ENCODE measurements at regions not wholly inside any gene's neighbourhood (a gene's known extent, or its start where the extent isn't known, plus 50 kb on each side); places are given as distances from the start of the nearest gene placed in this dataset.

GRCh38 chr15:47924381-47924780, 196.4 kb upstream of the SLC24A5 start:
- CTCF ChIA-PET = interaction anchor here (0.6 kb wide), 1 partner anchor 327 kb away, joined by 3 read pairs; no protein-coding TSS in a partner anchor
- H3K27me3 ChIP-seq (ENCODE audit: control insufficient read depth, insufficient read depth, low read length) = no peaks in the 10 kb centered on the region
- TF ChIP-seq TCF7L2 (IDR thresholded peaks at IDR 0.05; ENCODE audit: low read depth, low read length) (no peak), POLR2AphosphoS5 (IDR thresholded peaks at IDR 0.05; ENCODE audit: low read depth, low read length) (no peak), SIN3A (IDR thresholded peaks at IDR 0.05; ENCODE audit: borderline replicate concordance, insufficient read depth, low read depth, low read length) (no peak)
- TF ChIP-seq, protein P1, sequence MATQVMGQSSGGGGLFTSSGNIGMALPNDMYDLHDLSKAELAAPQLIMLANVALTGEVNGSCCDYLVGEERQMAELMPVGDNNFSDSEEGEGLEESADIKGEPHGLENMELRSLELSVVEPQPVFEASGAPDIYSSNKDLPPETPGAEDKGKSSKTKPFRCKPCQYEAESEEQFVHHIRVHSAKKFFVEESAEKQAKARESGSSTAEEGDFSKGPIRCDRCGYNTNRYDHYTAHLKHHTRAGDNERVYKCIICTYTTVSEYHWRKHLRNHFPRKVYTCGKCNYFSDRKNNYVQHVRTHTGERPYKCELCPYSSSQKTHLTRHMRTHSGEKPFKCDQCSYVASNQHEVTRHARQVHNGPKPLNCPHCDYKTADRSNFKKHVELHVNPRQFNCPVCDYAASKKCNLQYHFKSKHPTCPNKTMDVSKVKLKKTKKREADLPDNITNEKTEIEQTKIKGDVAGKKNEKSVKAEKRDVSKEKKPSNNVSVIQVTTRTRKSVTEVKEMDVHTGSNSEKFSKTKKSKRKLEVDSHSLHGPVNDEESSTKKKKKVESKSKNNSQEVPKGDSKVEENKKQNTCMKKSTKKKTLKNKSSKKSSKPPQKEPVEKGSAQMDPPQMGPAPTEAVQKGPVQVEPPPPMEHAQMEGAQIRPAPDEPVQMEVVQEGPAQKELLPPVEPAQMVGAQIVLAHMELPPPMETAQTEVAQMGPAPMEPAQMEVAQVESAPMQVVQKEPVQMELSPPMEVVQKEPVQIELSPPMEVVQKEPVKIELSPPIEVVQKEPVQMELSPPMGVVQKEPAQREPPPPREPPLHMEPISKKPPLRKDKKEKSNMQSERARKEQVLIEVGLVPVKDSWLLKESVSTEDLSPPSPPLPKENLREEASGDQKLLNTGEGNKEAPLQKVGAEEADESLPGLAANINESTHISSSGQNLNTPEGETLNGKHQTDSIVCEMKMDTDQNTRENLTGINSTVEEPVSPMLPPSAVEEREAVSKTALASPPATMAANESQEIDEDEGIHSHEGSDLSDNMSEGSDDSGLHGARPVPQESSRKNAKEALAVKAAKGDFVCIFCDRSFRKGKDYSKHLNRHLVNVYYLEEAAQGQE (IDR thresholded peaks at IDR 0.05; ENCODE audit: insufficient read depth in 1 of 2, low read depth in 2 of 2, low read length in 1 of 2) = no peak
- TF ChIP-seq, protein P2, sequence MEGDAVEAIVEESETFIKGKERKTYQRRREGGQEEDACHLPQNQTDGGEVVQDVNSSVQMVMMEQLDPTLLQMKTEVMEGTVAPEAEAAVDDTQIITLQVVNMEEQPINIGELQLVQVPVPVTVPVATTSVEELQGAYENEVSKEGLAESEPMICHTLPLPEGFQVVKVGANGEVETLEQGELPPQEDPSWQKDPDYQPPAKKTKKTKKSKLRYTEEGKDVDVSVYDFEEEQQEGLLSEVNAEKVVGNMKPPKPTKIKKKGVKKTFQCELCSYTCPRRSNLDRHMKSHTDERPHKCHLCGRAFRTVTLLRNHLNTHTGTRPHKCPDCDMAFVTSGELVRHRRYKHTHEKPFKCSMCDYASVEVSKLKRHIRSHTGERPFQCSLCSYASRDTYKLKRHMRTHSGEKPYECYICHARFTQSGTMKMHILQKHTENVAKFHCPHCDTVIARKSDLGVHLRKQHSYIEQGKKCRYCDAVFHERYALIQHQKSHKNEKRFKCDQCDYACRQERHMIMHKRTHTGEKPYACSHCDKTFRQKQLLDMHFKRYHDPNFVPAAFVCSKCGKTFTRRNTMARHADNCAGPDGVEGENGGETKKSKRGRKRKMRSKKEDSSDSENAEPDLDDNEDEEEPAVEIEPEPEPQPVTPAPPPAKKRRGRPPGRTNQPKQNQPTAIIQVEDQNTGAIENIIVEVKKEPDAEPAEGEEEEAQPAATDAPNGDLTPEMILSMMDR (IDR thresholded peaks at IDR 0.05) = no peak
- POLR2A ChIA-PET = no interaction called here
- DNase-seq (ENCODE audit: low read depth, low spot score) (no peak), ATAC-seq (no peak)
- H3K4me3 ChIP-seq (ENCODE audit: low read depth in 2 of 2, low read length in 2 of 2) = no peak overlapping the region
- H3K4me1 ChIP-seq (ENCODE audit: control insufficient read depth, insufficient read depth, low read length) = no peaks in the 10 kb centered on the region
- no TSS peak for BruUV-seq (replicated peaks)
- H3K9me3 ChIP-seq (ENCODE audit: control insufficient read depth, insufficient read depth, low read depth, low read length) = no peaks in the 10 kb centered on the region
- H3K36me3 ChIP-seq (ENCODE audit: control insufficient read depth, insufficient read depth, low read length) = no peaks in the 10 kb centered on the region
- intact Hi-C loops (cut with micrococcal nuclease; ENCODE audit: unreplicated experiment) (no loop called here), in situ Hi-C loops (cut with HindIII; ENCODE audit: low pct_unique_long_range_greater_than_20kb, low sequenced_read_pairs) (no loop called here)
- no peak overlapping the region for H3K27ac ChIP-seq (ENCODE audit: low read length)

GRCh38 chr15:47929138-47929803, 191.5 kb upstream of the SLC24A5 start:
- in situ Hi-C loops (cut with HindIII; ENCODE audit: low pct_unique_long_range_greater_than_20kb, low sequenced_read_pairs) (no loop called here), intact Hi-C loops (cut with micrococcal nuclease; ENCODE audit: unreplicated experiment) (no loop called here)
- TF ChIP-seq SIN3A (IDR thresholded peaks at IDR 0.05; ENCODE audit: borderline replicate concordance, insufficient read depth, low read depth, low read length) = no peak
- TF ChIP-seq POLR2AphosphoS5 (IDR thresholded peaks at IDR 0.05; ENCODE audit: low read depth, low read length) = no peak
- TF ChIP-seq, protein P2 (IDR thresholded peaks at IDR 0.05) = no peak
- no peak for TF ChIP-seq TCF7L2 (IDR thresholded peaks at IDR 0.05; ENCODE audit: low read depth, low read length)
- TF ChIP-seq, protein P1 (IDR thresholded peaks at IDR 0.05; ENCODE audit: insufficient read depth in 1 of 2, low read depth in 2 of 2, low read length in 1 of 2) = no peak
- no TSS peak for BruUV-seq (replicated peaks)
- Histone ChIP-seq H3K4me1 (ENCODE audit: control insufficient read depth, insufficient read depth, low read length) (no peaks in the 10 kb centered on the region), H3K36me3 (ENCODE audit: control insufficient read depth, insufficient read depth, low read length) (no peaks in the 10 kb centered on the region), H3K9me3 (ENCODE audit: control insufficient read depth, insufficient read depth, low read depth, low read length) (no peaks in the 10 kb centered on the region), H3K4me3 (ENCODE audit: low read depth in 2 of 2, low read length in 2 of 2) (no peak overlapping the region), H3K27me3 (ENCODE audit: control insufficient read depth, insufficient read depth, low read length) (no peaks in the 10 kb centered on the region), H3K27ac (ENCODE audit: low read length) (no peak overlapping the region)
- CTCF ChIA-PET = no interaction called here
- POLR2A ChIA-PET = no interaction called here
- ATAC-seq (no peak), DNase-seq (ENCODE audit: low read depth, low spot score) (no peak)
